K562 (cell line): ENCODE measurements at regions not wholly inside any gene's neighbourhood (a gene's known extent, or its start where the extent isn't known, plus 50 kb on each side); places are given as distances from the start of the nearest gene placed in this dataset.

ENCODE experiments used
- ARHGAP35 ChIP-seq: fragments of 450-650 bp; IDR thresholded peaks from 2 replicates; pipeline ENCODE4 v1.6.1; 2018; ENCODE audit not compliant: partially characterized antibody
- BCL6 ChIP-seq: fragments of 250-450 bp; sonication (Bioruptor Pico); IDR thresholded peaks from 2 replicates; pipeline ENCODE4 v1.4.0; 2020
- CCAR2 ChIP-seq: fragments of 200-400 bp; formaldehyde crosslinking; IDR thresholded peaks from 2 replicates; pipeline ENCODE4 v1.6.1; 2017; ENCODE audit warnings: mild to moderate bottlenecking, low read depth, low read length
- HDAC3 ChIP-seq: fragments of 450-650 bp; IDR thresholded peaks from 2 replicates; pipeline ENCODE4 v1.6.1; 2018; ENCODE audit warnings: borderline replicate concordance, mild to moderate bottlenecking, moderate library complexity; ENCODE audit not compliant: partially characterized antibody
- HMBOX1 ChIP-seq: sonication (generic); IDR thresholded peaks from 2 replicates; pipeline ENCODE4 v1.6.1; 2016
- HOMEZ ChIP-seq: fragments of 250-450 bp; sonication (Bioruptor Pico); IDR thresholded peaks from 2 replicates; pipeline ENCODE4 v1.4.0; 2020; ENCODE audit warnings: mild to moderate bottlenecking, moderate library complexity
- JUN ChIP-seq, 2 experiments: sonication (generic) in 1 of 2; formaldehyde crosslinking in 1 of 2; IDR thresholded peaks; 2 replicates each; pipeline versions ENCODE4 v1.6.1 to v1.8.0; 2012 to 2022; ENCODE audit warnings: borderline replicate concordance in 2 of 2, mild to moderate bottlenecking in 2 of 2, improper control_type of control experiment in 1 of 2, low read depth in 1 of 2, low read length in 1 of 2, missing genetic modification reagents in 1 of 2
- THAP12 ChIP-seq: fragments of 250-450 bp; sonication (Bioruptor Pico); IDR thresholded peaks from 2 replicates; pipeline ENCODE4 v1.9.0; 2021; ENCODE audit warnings: mild to moderate bottlenecking, inconsistent platforms
- ZBTB1 ChIP-seq: sonication (generic); formaldehyde crosslinking; IDR thresholded peaks from 2 replicates; pipeline ENCODE4 v1.8.1; 2023; ENCODE audit warnings: missing genetic modification reagents, low read depth, mild to moderate bottlenecking, borderline replicate concordance
- ZNF318 ChIP-seq, 2 experiments: fragments of 450-650 bp; IDR thresholded peaks; 2 replicates each; pipeline ENCODE4 v1.6.1; 2016; ENCODE audit warnings: mild to moderate bottlenecking in 2 of 2, borderline replicate concordance in 1 of 2, low read depth in 1 of 2, moderate library complexity in 1 of 2
- ZNF436 ChIP-seq: fragments of 250-450, 450-650 bp; sonication (Bioruptor Pico); formaldehyde crosslinking; IDR thresholded peaks from 2 replicates; pipeline ENCODE4 v1.7.0; 2020; ENCODE audit warnings: mild to moderate bottlenecking
- ZNF551 ChIP-seq: fragments of 250-450 bp; sonication (Bioruptor Pico); IDR thresholded peaks from 2 replicates; pipeline ENCODE4 v1.5.0; 2021; ENCODE audit warnings: mild to moderate bottlenecking, moderate library complexity

- TF ChIP-seq HOMEZ (CRISPR knock-in tag) (no peak), HDAC3 (peak; percentile 59), THAP12 (CRISPR knock-in tag) (peak; percentile 95), BCL6 (CRISPR knock-in tag) (no peak), ZNF436 (no peak; the same call in 1 of the 2 replicates), HMBOX1 (no peak), JUN (IDR thresholded peaks at IDR 0.05; ENCODE audit: borderline replicate concordance, low read depth, low read length) (no peak), JUN (CRISPR knock-in tag; IDR thresholded peaks at IDR 0.05; ENCODE audit: borderline replicate concordance) (peak; percentile 60; the same call in 1 of the 2 replicates), ZNF318 (IDR thresholded peaks at IDR 0.05; ENCODE audit: borderline replicate concordance in 1 of 2, low read depth in 1 of 2) (no peak), CCAR2 (no peak), ZBTB1 (CRISPR knock-in tag) (no peak), ZNF551 (peak; percentile 86), ARHGAP35 (peak; percentile 42)
Observed at GRCh38 chr6:27145731-27146455, 101.6 kb upstream of the PRSS16 start (continued).
